KMS-11 (cell line): ENCODE measurements at regions not wholly inside any gene's neighbourhood (a gene's known extent, or its start where the extent isn't known, plus 50 kb on each side); places are given as distances from the start of the nearest gene placed in this dataset.

ENCODE experiments used
- H2AFZ ChIP-seq: fragments of 200-600 bp; sonication (generic); 2 replicates; pipeline ENCODE4 v1.6.1; 2016; ENCODE audit warnings: antibody characterized with exemption, mixed run types, low read depth
- H3K27ac ChIP-seq: fragments of 200-600 bp; sonication (generic); 2 replicates; pipeline ENCODE4 v1.6.1; 2016; ENCODE audit warnings: mild to moderate bottlenecking, mixed run types
- H3K27me3 ChIP-seq: fragments of 200-600 bp; sonication (generic); 2 replicates; pipeline ENCODE4 v1.6.1; 2017; ENCODE audit warnings: mild to moderate bottlenecking, low read depth, mixed run types, moderate library complexity; ENCODE audit not compliant: insufficient read depth
- H3K36me3 ChIP-seq: fragments of 200-600 bp; sonication (generic); 2 replicates; pipeline ENCODE4 v1.6.1; 2017; ENCODE audit warnings: mild to moderate bottlenecking, mixed run types; ENCODE audit not compliant: insufficient read depth
- H3K4me1 ChIP-seq: fragments of 200-600 bp; sonication (generic); 2 replicates; pipeline ENCODE4 v1.6.1; 2016; ENCODE audit warnings: mild to moderate bottlenecking, low read depth, mixed run types; ENCODE audit not compliant: poor library complexity, severe bottlenecking
- H3K4me2 ChIP-seq: fragments of 200-600 bp; sonication (generic); 2 replicates; pipeline ENCODE4 v1.7.0; 2016; ENCODE audit warnings: mild to moderate bottlenecking, mixed run types
- H3K4me3 ChIP-seq: fragments of 200-600 bp; sonication (generic); IDR thresholded peaks from 2 replicates; pipeline ENCODE4 v1.6.1; 2017; ENCODE audit warnings: low read depth, low read length, mixed read lengths; ENCODE audit not compliant: insufficient read depth
- H3K79me2 ChIP-seq: fragments of 200-600 bp; sonication (generic); 2 replicates; pipeline ENCODE4 v1.6.1; 2016; ENCODE audit warnings: low read depth, mixed run types; ENCODE audit not compliant: insufficient read depth
- H3K9ac ChIP-seq: fragments of 200-600 bp; sonication (generic); 2 replicates; pipeline ENCODE4 v1.6.1; 2016; ENCODE audit warnings: mild to moderate bottlenecking, mixed run types
- H4K20me1 ChIP-seq: fragments of 200-600 bp; sonication (generic); 2 replicates; pipeline ENCODE4 v1.6.1; 2016; ENCODE audit warnings: mild to moderate bottlenecking, mixed run types; ENCODE audit not compliant: insufficient read depth
- TF ChIP-seq, protein P1 (sequence below): fragments of 200-600 bp; sonication (generic); conservative IDR thresholded peaks from 2 replicates; pipeline ENCODE4 v1.6.1; 2017; ENCODE audit warnings: low read depth, mild to moderate bottlenecking, antibody characterized with exemption, low read length, moderate library complexity, mixed read lengths

GRCh38 chr10:120995768-120996167, 144.6 kb downstream of the WDR11 start:
- Histone ChIP-seq H2AFZ (no peak overlapping the region), H3K36me3 (no peaks in the 10 kb centered on the region), H3K9ac (no peak overlapping the region), H3K4me1 (no peaks in the 10 kb centered on the region), H4K20me1 (no peaks in the 10 kb centered on the region), H3K27me3 (no peaks in the 10 kb centered on the region), H3K4me2 (no peak overlapping the region), H3K27ac (no peak overlapping the region), H3K4me3 (no peak overlapping the region), H3K79me2 (no peaks in the 10 kb centered on the region)
- TF ChIP-seq, protein P1, sequence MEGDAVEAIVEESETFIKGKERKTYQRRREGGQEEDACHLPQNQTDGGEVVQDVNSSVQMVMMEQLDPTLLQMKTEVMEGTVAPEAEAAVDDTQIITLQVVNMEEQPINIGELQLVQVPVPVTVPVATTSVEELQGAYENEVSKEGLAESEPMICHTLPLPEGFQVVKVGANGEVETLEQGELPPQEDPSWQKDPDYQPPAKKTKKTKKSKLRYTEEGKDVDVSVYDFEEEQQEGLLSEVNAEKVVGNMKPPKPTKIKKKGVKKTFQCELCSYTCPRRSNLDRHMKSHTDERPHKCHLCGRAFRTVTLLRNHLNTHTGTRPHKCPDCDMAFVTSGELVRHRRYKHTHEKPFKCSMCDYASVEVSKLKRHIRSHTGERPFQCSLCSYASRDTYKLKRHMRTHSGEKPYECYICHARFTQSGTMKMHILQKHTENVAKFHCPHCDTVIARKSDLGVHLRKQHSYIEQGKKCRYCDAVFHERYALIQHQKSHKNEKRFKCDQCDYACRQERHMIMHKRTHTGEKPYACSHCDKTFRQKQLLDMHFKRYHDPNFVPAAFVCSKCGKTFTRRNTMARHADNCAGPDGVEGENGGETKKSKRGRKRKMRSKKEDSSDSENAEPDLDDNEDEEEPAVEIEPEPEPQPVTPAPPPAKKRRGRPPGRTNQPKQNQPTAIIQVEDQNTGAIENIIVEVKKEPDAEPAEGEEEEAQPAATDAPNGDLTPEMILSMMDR, result no peak

GRCh38 chr10:120996456-120997034, 145.4 kb downstream of the WDR11 start:
- Histone ChIP-seq H3K4me2 (no peak overlapping the region), H3K36me3 (no peaks in the 10 kb centered on the region), H3K4me3 (no peak overlapping the region)

DNA sequence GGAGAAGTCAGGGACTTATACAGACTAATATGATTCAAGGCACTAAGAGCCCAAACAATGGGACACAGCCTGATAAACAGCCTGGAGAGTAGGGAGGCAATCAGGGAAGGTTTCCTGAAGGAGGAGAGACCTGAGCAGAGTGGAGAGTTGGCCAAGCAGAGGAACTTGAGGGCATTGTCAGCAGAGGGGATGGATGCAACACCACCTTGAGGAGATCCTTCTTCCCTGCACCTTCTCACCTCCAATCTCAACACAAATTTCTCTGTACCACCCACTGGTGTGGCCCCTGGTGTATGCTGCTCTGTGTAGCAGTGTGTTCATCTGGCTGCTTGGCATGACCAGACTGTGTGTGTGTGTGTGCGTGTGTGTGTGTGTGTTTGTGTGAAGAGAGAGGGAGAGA, 146.2 kb downstream of the WDR11 start:
- H2AFZ ChIP-seq, result no peak overlapping the region
- H3K4me1 ChIP-seq, result no peaks in the 10 kb centered on the region
- H4K20me1 ChIP-seq, result no peaks in the 10 kb centered on the region
- TF ChIP-seq, protein P1, result no peak
- H3K79me2 ChIP-seq, result no peaks in the 10 kb centered on the region
- H3K4me3 ChIP-seq, result no peak overlapping the region
- H3K36me3 ChIP-seq, result no peaks in the 10 kb centered on the region
- no peak overlapping the region for H3K4me2 ChIP-seq
- H3K27ac ChIP-seq, result no peak overlapping the region
- no peak overlapping the region for H3K9ac ChIP-seq
- no peaks in the 10 kb centered on the region for H3K27me3 ChIP-seq

More at GRCh38 chr10:120996456-120997034, 145.4 kb downstream of the WDR11 start:
- Histone ChIP-seq H3K27me3 (no peaks in the 10 kb centered on the region), H3K27ac (no peak overlapping the region), H3K9ac (no peak overlapping the region), H4K20me1 (no peaks in the 10 kb centered on the region), H2AFZ (no peak overlapping the region), H3K4me1 (no peaks in the 10 kb centered on the region), H3K79me2 (no peaks in the 10 kb centered on the region)
- TF ChIP-seq, protein P1, result no peak

GRCh38 chr10:120997756-120998155, 146.6 kb downstream of the WDR11 start:
- no peaks in the 10 kb centered on the region for H3K36me3 ChIP-seq
- no peak overlapping the region for H3K4me3 ChIP-seq
- no peak overlapping the region for H3K4me2 ChIP-seq
- H2AFZ ChIP-seq, result no peak overlapping the region
- no peaks in the 10 kb centered on the region for H3K4me1 ChIP-seq
- no peaks in the 10 kb centered on the region for H3K79me2 ChIP-seq
- H3K27me3 ChIP-seq, result no peaks in the 10 kb centered on the region
- H4K20me1 ChIP-seq, result no peaks in the 10 kb centered on the region
- no peak overlapping the region for H3K9ac ChIP-seq
- no peak overlapping the region for H3K27ac ChIP-seq
- TF ChIP-seq, protein P1, result no peak
